ENCODE measurements at regions not wholly inside any gene's neighbourhood (a gene's known extent, or its start where the extent isn't known, plus 50 kb on each side); places are given as distances from the start of the nearest gene placed in this dataset.

DNA sequence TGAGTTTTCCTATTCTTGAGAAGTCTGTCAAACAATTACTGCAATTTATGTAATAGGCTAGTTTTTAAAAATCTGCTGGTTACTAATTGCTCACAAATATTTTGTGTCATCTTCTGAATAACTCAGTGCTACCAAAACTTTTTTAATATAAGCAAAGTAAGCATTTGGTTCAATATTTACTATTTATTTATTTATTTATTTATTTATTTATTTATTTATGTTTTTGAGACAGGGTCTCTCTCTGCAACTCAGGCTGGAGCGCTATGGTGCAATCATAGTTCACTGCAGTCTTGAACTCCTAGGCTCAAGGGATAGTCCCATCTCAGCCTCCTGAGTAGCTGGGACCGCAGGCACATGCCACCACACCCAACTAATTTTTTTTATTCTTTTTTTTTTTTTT lies 60.4 kb upstream of the CDH20 start:
- no peaks in the 10 kb centered on the region for H3K9me3 ChIP-seq (ENCODE audit: control insufficient read depth in 2 of 2, insufficient read depth in 1 of 2, low read length in 1 of 2)
- no peak overlapping the region for H3K4me3 ChIP-seq (ENCODE audit: low read length in 2 of 2)
- H3K4me1 ChIP-seq (ENCODE audit: control insufficient read depth in 2 of 2, insufficient read depth in 2 of 2, low read length in 2 of 2), result no peaks in the 10 kb centered on the region
- no peaks in the 10 kb centered on the region for H3K36me3 ChIP-seq (ENCODE audit: control insufficient read depth in 2 of 2, insufficient read depth in 2 of 2, low read length in 1 of 2)
- H3K27me3 ChIP-seq (ENCODE audit: control insufficient read depth in 2 of 2, insufficient read depth in 1 of 2, low read length in 1 of 2), result no peaks in the 10 kb centered on the region
- DNase-seq (ENCODE audit: low read depth in 6 of 9, low spot score in 9 of 9), result no peak
- no peak overlapping the region for H3K27ac ChIP-seq (ENCODE audit: low read depth in 1 of 2, low read length in 1 of 2)
- WGBS, result 93% methylated on average over 2 of the region's 2 CpGs

DNA sequence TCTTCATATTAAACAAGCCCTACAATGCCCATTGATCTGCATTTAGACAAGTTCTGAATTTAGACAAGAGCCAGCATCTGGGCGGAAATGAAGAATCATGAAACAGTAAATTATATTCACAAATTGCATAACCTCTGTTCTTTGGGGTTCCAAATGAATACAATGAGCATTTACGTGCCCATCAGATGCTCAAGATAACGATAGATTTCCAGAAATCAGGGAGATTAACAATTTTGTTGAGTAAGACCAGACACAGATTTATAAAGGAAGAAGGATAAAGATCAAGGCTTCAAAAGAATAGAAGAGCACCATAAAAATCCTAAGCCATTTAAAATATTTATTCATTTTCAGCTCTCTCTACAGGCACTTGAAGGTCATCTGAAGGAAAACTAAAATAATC lies 59.7 kb upstream of the CDH20 start:
- Histone ChIP-seq H3K4me3 (ENCODE audit: low read length in 2 of 2) (no peak overlapping the region), H3K9me3 (ENCODE audit: control insufficient read depth in 2 of 2, insufficient read depth in 1 of 2, low read length in 1 of 2) (no peaks in the 10 kb centered on the region), H3K27me3 (ENCODE audit: control insufficient read depth in 2 of 2, insufficient read depth in 1 of 2, low read length in 1 of 2) (no peaks in the 10 kb centered on the region), H3K4me1 (ENCODE audit: control insufficient read depth in 2 of 2, insufficient read depth in 2 of 2, low read length in 2 of 2) (no peaks in the 10 kb centered on the region), H3K27ac (ENCODE audit: low read depth in 1 of 2, low read length in 1 of 2) (no peak overlapping the region), H3K36me3 (ENCODE audit: control insufficient read depth in 2 of 2, insufficient read depth in 2 of 2, low read length in 1 of 2) (no peaks in the 10 kb centered on the region)
- 93% methylated on average over 3 of the region's 3 CpGs for WGBS
- no peak for DNase-seq (ENCODE audit: low read depth in 6 of 9, low spot score in 9 of 9)

DNA sequence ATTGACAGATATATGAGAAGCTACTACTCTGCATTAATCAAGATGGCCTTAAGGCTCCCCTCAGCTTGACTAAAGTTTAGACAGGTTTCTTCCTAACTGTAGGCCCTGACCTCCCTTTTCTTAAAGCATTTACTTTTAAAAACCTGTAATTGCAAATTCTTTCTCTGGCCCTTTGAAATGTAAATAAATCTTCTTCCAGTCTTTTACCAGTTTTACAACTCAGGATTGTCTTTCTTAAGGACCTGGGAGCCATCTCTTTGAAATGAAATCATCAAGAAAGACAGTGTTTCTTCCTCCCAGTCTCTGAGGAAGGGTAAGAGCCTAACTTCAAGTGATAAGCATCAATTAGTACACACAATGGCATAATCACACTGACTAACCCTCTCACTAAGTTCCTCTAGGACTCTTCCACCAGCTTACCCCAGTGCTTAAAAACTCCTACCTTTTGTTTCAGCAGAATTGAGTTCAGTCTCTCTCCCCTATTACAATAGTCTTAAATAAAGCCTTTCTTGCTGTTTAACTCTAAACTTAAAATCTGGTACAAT lies 58.7 kb upstream of the CDH20 start:
- DNase-seq (ENCODE audit: low read depth in 6 of 9, low spot score in 9 of 9), result no peak
- no peak overlapping the region for H3K4me3 ChIP-seq (ENCODE audit: low read length in 2 of 2)
- H3K27me3 ChIP-seq (ENCODE audit: control insufficient read depth in 2 of 2, insufficient read depth in 1 of 2, low read length in 1 of 2), result no peaks in the 10 kb centered on the region
- H3K9me3 ChIP-seq (ENCODE audit: control insufficient read depth in 2 of 2, insufficient read depth in 1 of 2, low read length in 1 of 2), result no peaks in the 10 kb centered on the region
- H3K36me3 ChIP-seq (ENCODE audit: control insufficient read depth in 2 of 2, insufficient read depth in 2 of 2, low read length in 1 of 2), result no peaks in the 10 kb centered on the region
- H3K27ac ChIP-seq (ENCODE audit: low read depth in 1 of 2, low read length in 1 of 2), result no peak overlapping the region
- H3K4me1 ChIP-seq (ENCODE audit: control insufficient read depth in 2 of 2, insufficient read depth in 2 of 2, low read length in 2 of 2), result no peaks in the 10 kb centered on the region

DNA sequence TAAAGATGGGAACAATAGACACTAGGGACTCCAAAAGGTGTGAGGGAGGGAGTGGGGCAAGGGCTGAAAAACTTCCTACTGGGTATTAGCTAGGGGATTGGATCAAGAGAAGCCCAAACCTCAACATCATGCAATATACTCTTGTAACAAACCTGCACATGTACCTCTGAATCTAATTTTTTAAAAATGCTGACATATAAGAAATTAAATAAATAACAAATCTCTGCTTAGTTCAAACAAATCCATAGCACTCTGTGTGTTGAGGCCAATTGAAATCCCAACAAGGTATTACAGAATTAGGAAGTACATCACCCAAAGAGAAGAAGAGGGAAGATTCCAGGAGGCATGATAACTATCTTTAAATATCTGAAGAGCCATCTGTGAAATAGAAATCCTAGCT lies 55.4 kb upstream of the CDH20 start:
- Histone ChIP-seq H3K27me3 (ENCODE audit: control insufficient read depth in 2 of 2, insufficient read depth in 1 of 2, low read length in 1 of 2) (no peaks in the 10 kb centered on the region), H3K9me3 (ENCODE audit: control insufficient read depth in 2 of 2, insufficient read depth in 1 of 2, low read length in 1 of 2) (no peaks in the 10 kb centered on the region), H3K36me3 (ENCODE audit: control insufficient read depth in 2 of 2, insufficient read depth in 2 of 2, low read length in 1 of 2) (no peaks in the 10 kb centered on the region), H3K4me3 (ENCODE audit: low read length in 2 of 2) (no peak overlapping the region), H3K4me1 (ENCODE audit: control insufficient read depth in 2 of 2, insufficient read depth in 2 of 2, low read length in 2 of 2) (no peaks in the 10 kb centered on the region), H3K27ac (ENCODE audit: low read depth in 1 of 2, low read length in 1 of 2) (no peak overlapping the region)
- DNase-seq (ENCODE audit: low read depth in 6 of 9, low spot score in 9 of 9), result no peak

DNA sequence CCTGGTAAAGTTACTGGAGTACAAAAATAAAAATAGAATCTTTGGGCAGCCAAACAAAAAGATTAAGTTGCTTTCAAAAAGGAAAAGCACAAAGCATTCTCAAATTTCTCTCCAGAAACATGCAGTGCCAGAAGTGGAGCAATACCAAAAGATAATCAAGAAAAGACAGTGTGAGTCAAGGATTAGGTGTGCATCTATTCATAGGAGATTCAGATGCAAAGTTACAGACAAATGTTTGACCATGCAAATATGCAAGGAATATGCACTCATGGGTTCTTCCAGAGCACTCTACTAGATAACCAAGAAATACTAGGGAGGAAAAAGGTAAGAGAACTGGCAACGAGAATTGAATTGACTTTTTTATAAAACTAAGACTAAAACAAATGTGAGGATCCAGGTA lies 51.8 kb upstream of the CDH20 start:
- WGBS, result 80% methylated on average over 1 of the region's 1 CpG
- DNase-seq (ENCODE audit: low read depth in 6 of 9, low spot score in 9 of 9), result no peak
- Histone ChIP-seq H3K9me3 (ENCODE audit: control insufficient read depth in 2 of 2, insufficient read depth in 1 of 2, low read length in 1 of 2) (no peaks in the 10 kb centered on the region), H3K4me3 (ENCODE audit: low read length in 2 of 2) (no peak overlapping the region), H3K27ac (ENCODE audit: low read depth in 1 of 2, low read length in 1 of 2) (no peak overlapping the region), H3K36me3 (ENCODE audit: control insufficient read depth in 2 of 2, insufficient read depth in 2 of 2, low read length in 1 of 2) (no peaks in the 10 kb centered on the region), H3K27me3 (ENCODE audit: control insufficient read depth in 2 of 2, insufficient read depth in 1 of 2, low read length in 1 of 2) (no peaks in the 10 kb centered on the region), H3K4me1 (ENCODE audit: control insufficient read depth in 2 of 2, insufficient read depth in 2 of 2, low read length in 2 of 2) (no peaks in the 10 kb centered on the region)

DNA sequence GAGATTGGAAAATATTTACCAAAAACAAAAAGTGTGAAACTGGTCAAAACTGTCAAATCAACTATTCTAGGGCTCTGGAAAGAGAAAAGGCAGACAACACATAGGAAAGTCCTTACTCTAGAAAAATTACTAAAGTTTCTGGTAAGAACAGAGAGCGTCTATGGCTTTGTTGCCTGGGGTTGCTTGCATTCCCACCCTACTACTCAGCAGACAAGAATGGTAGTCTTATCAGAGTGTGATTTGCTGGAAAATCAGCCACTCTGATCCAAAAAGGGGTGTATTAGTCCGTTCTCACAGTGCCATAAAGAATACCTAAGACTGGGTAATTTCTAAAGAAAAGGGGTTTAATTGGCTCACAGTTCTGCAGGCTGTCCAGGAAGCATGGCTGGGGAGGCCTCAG lies 50.3 kb upstream of the CDH20 start:
- no peaks in the 10 kb centered on the region for H3K4me1 ChIP-seq (ENCODE audit: control insufficient read depth in 2 of 2, insufficient read depth in 2 of 2, low read length in 2 of 2)
- no peak overlapping the region for H3K27ac ChIP-seq (ENCODE audit: low read depth in 1 of 2, low read length in 1 of 2)

More for the DNA sequence above, 50.3 kb upstream of the CDH20 start:
- 94% methylated on average over 2 of the region's 2 CpGs for WGBS
- no peaks in the 10 kb centered on the region for H3K36me3 ChIP-seq (ENCODE audit: control insufficient read depth in 2 of 2, insufficient read depth in 2 of 2, low read length in 1 of 2)
- H3K4me3 ChIP-seq (ENCODE audit: low read length in 2 of 2), result no peak overlapping the region
- H3K9me3 ChIP-seq (ENCODE audit: control insufficient read depth in 2 of 2, insufficient read depth in 1 of 2, low read length in 1 of 2), result no peaks in the 10 kb centered on the region
- no peaks in the 10 kb centered on the region for H3K27me3 ChIP-seq (ENCODE audit: control insufficient read depth in 2 of 2, insufficient read depth in 1 of 2, low read length in 1 of 2)
- DNase-seq (ENCODE audit: low read depth in 6 of 9, low spot score in 9 of 9), result no peak
